ENCODE measurements at regions not wholly inside any gene's neighbourhood (a gene's known extent, or its start where the extent isn't known, plus 50 kb on each side); places are given as distances from the start of the nearest gene placed in this dataset.

GRCh38 chr1:82273816-82274215 is 473.1 kb downstream of the ADGRL2 start:
- TF ChIP-seq CTCF (IDR thresholded peaks at IDR 0.05) (no peak), EP300 (IDR thresholded peaks at IDR 0.05) (no peak), POLR2AphosphoS5 (IDR thresholded peaks at IDR 0.05) (no peak), POLR2A (IDR thresholded peaks at IDR 0.05) (no peak)

Measured in upper lobe of left lung (tissue), 4 donors.